ENCODE measurements at regions not wholly inside any gene's neighbourhood (a gene's known extent, or its start where the extent isn't known, plus 50 kb on each side); places are given as distances from the start of the nearest gene placed in this dataset.

DNA sequence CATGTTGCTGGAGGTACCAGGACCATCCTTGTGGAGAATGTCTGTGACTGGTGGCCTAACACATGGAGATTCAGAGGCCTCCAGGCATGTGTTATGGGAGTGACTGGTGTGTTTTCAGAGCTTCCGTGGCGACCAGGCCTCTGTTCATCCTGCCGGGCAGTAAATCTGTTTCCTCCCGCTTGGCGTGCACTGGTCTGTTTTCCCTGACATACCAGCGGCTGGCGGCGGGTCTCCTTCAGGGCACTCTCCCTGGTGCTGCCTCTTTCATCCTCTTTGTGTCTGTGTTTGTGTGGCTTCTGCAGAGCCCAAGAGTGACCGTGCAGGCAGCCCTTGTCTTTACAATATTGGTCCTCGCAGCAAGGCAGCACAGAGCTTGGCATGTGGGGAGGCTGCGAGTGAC lies 385.1 kb upstream of the MKI67 start:
- H3K9me3 Mint-ChIP-seq, result peaks cover 0 to 8% (median 3%) of the 10 kb centered on the region in 11 donors
- Histone ChIP-seq H3K9me3 (ENCODE audit: control insufficient read depth in 2 of 3, low read length in 3 of 3) (peaks cover 0 to 4% (median 0%) of the 10 kb centered on the region in 3 experiments), H3K27me3 (ENCODE audit: control insufficient read depth in 2 of 2, insufficient read depth in 2 of 2, low read length in 2 of 2) (no peaks in the 10 kb centered on the region), H3K4me1 (ENCODE audit: control insufficient read depth in 2 of 2, insufficient read depth in 2 of 2, low read length in 2 of 2) (no peaks in the 10 kb centered on the region), H3K4me3 (ENCODE audit: low read length) (no peak overlapping the region), H3K27ac (ENCODE audit: low read depth, low read length) (no peak overlapping the region), H3K36me3 (ENCODE audit: control insufficient read depth in 2 of 3, insufficient read depth in 3 of 3, low read length in 3 of 3) (no peaks in the 10 kb centered on the region)
- no peak overlapping the region for H3K4me3 Mint-ChIP-seq
- no peak overlapping the region for H3K27ac Mint-ChIP-seq
- ATAC-seq (no peak), DNase-seq (no peak)
- peaks cover 0 to 1% (median 0%) of the 10 kb centered on the region in 7 donors for H3K4me1 Mint-ChIP-seq
- ChIA-PET POLR2A (no interaction called here), CTCF (no interaction called here)
- intact Hi-C loops (cut with micrococcal nuclease), result no loop called here
- peaks cover 0 to 24% (median 5%) of the 10 kb centered on the region in 5 donors for H3K27me3 Mint-ChIP-seq
- no peaks in the 10 kb centered on the region for H3K36me3 Mint-ChIP-seq

DNA sequence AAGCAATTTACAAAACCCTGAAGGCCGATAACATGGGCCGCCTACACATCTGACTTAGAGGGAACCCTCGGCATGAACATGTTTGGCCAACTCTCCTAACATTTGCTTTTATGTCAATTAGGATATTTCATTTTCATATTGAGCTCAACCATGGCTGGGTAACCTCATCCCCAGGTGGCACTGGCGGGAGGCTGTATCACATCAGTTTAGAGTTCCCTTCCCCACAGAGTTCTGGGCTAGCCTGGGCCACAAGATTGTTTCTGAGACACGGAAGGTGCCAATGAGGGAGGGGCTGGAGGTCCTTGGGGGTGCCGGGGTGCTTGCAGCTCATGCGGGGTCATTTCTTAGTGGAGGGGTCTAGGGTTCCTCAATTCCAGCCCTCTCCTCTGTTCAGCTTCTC lies 386.5 kb upstream of the MKI67 start:
- Mint-ChIP-seq H3K36me3 (no peaks in the 10 kb centered on the region), H3K27ac (no peak overlapping the region), H3K9me3 (peaks cover 0 to 6% (median 0%) of the 10 kb centered on the region in 11 donors), H3K4me3 (no peak overlapping the region), H3K4me1 (no peaks in the 10 kb centered on the region), H3K27me3 (peaks cover 0 to 27% (median 5%) of the 10 kb centered on the region in 5 donors)
- Histone ChIP-seq H3K27me3 (ENCODE audit: control insufficient read depth in 2 of 2, insufficient read depth in 2 of 2, low read length in 2 of 2) (no peaks in the 10 kb centered on the region), H3K4me3 (ENCODE audit: low read length) (no peak overlapping the region), H3K36me3 (ENCODE audit: control insufficient read depth in 2 of 3, insufficient read depth in 3 of 3, low read length in 3 of 3) (no peaks in the 10 kb centered on the region), H3K9me3 (ENCODE audit: control insufficient read depth in 2 of 3, low read length in 3 of 3) (peaks cover 0 to 4% (median 0%) of the 10 kb centered on the region in 3 experiments), H3K27ac (ENCODE audit: low read depth, low read length) (no peak overlapping the region), H3K4me1 (ENCODE audit: control insufficient read depth in 2 of 2, insufficient read depth in 2 of 2, low read length in 2 of 2) (no peaks in the 10 kb centered on the region)
- ChIA-PET CTCF (interaction anchor here (0.6 kb wide), 1 partner anchor 15 kb away, joined by 3 read pairs; no protein-coding TSS in a partner anchor), POLR2A (no interaction called here)
- intact Hi-C loops (cut with micrococcal nuclease), result no loop called here
- ATAC-seq (no peak), DNase-seq (no peak)

DNA sequence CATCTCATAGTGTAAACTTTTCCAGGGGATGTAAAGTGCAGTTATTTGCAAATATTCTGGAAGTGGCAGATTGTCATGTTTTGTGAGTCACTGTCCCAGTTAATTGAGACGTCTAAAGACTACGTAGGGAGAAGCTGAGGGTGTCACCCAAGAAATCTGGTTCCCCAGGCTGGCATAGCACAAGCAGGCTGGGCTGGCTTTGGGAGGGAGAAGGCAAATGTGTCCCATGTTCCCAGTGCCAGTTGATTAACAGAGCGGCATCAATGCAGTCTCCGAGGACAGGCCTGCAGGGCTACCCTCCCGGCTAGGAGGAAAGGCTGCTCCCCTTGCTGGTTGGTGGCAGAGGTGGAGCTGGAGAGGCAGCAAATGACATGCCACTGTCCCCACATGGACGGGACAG lies 388.3 kb upstream of the MKI67 start:
- ChIA-PET POLR2A (no interaction called here), CTCF (no interaction called here)
- Mint-ChIP-seq H3K4me1 (no peaks in the 10 kb centered on the region), H3K9me3 (no peaks in the 10 kb centered on the region), H3K4me3 (no peak overlapping the region), H3K27ac (no peak overlapping the region), H3K27me3 (peaks cover 0 to 22% (median 5%) of the 10 kb centered on the region in 5 donors), H3K36me3 (no peaks in the 10 kb centered on the region)
- ATAC-seq, result no peak
- Histone ChIP-seq H3K4me3 (ENCODE audit: low read length) (no peak overlapping the region), H3K9me3 (ENCODE audit: control insufficient read depth in 2 of 3, low read length in 3 of 3) (no peaks in the 10 kb centered on the region), H3K4me1 (ENCODE audit: control insufficient read depth in 2 of 2, insufficient read depth in 2 of 2, low read length in 2 of 2) (no peaks in the 10 kb centered on the region), H3K36me3 (ENCODE audit: control insufficient read depth in 2 of 3, insufficient read depth in 3 of 3, low read length in 3 of 3) (no peaks in the 10 kb centered on the region), H3K27me3 (ENCODE audit: control insufficient read depth in 2 of 2, insufficient read depth in 2 of 2, low read length in 2 of 2) (no peaks in the 10 kb centered on the region), H3K27ac (ENCODE audit: low read depth, low read length) (no peak overlapping the region)
- intact Hi-C loops (cut with micrococcal nuclease), result no loop called here
- no peak for DNase-seq

DNA sequence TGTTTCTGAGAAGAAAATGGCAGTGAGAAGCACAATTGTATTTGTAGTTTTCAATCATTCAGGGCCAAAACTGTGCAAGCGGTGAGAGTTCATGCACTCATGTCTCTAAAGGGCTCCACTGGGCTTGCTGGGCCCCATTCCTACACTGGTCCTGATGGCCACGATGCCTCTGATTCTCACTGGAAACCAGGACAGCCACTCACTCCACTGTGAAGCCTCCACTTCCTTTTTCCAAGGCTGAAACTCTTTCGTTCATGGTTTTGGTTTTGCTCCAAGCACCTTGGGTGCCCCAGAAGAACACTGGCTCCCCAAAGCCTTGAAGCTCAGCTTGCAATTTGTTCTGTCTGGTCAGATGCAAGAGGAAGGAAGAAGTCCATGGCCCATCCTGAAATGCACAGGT lies 390.0 kb upstream of the MKI67 start:
- no peak for ATAC-seq
- no peak overlapping the region for H3K27ac ChIP-seq (ENCODE audit: low read depth, low read length)
- H3K9me3 ChIP-seq (ENCODE audit: control insufficient read depth in 2 of 3, low read length in 3 of 3), result no peaks in the 10 kb centered on the region
- H3K4me3 Mint-ChIP-seq, result no peak overlapping the region
- intact Hi-C loops (cut with micrococcal nuclease), result no loop called here
- H3K4me1 ChIP-seq (ENCODE audit: control insufficient read depth in 2 of 2, insufficient read depth in 2 of 2, low read length in 2 of 2), result no peaks in the 10 kb centered on the region
- no peak for DNase-seq
- peaks cover 0 to 32% (median 5%) of the 10 kb centered on the region in 5 donors for H3K27me3 Mint-ChIP-seq
- ChIA-PET POLR2A (no interaction called here), CTCF (no interaction called here)
- H3K27me3 ChIP-seq (ENCODE audit: control insufficient read depth in 2 of 2, insufficient read depth in 2 of 2, low read length in 2 of 2), result no peaks in the 10 kb centered on the region
- H3K4me1 Mint-ChIP-seq, result no peaks in the 10 kb centered on the region
- H3K9me3 Mint-ChIP-seq, result peaks cover 0 to 5% (median 0%) of the 10 kb centered on the region in 11 donors
- no peaks in the 10 kb centered on the region for H3K36me3 Mint-ChIP-seq
- no peak overlapping the region for H3K27ac Mint-ChIP-seq
- H3K36me3 ChIP-seq (ENCODE audit: control insufficient read depth in 2 of 3, insufficient read depth in 3 of 3, low read length in 3 of 3), result no peaks in the 10 kb centered on the region
- no peak overlapping the region for H3K4me3 ChIP-seq (ENCODE audit: low read length)

DNA sequence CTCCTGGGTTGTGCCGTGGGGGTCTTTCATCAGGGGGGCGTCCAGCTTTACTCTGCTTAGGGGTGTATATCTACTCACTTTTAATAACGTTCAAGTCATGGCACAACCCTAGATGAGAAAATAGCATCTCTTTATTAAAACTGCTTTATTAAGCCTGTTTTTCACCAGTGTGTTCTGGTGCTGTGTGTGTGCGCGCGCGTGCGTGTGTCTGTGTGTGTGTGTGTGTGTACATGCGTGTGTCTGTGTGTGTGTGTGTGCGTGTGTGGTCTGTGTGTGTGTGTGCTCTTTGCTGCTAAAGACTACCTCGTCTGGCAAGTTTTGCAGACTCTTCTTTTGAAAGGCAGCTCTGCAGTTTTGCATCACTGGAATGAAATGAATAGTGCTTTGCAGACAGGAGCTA lies 390.9 kb upstream of the MKI67 start:
- CTCF ChIA-PET, result no interaction called here

DNA sequence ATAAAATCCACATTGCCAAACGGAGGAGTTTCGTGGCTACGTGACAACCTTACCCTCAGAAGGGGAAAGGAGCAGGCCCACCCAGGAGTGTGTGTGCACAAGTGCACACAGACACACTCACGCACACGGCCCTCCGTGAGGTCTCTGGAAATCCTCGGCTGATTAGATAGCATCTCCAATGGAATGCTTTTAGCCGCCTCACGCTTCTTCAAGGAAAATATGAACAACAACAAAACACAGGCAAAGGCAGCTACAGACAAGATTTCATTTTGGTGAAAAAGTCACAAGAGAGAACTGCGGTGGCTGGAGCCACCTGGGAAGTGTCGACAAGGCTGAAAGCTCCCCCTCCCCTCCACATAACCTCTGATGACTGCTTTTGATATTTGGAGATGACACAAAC lies 391.8 kb upstream of the MKI67 start:
- Mint-ChIP-seq H3K4me1 (peaks cover 0 to under 1% (median 0%) of the 10 kb centered on the region in 7 donors), H3K27ac (no peak overlapping the region), H3K4me3 (no peak overlapping the region), H3K9me3 (peaks cover 0 to 5% (median 0%) of the 10 kb centered on the region in 11 donors), H3K36me3 (no peaks in the 10 kb centered on the region), H3K27me3 (peaks cover 0 to 37% (median 5%) of the 10 kb centered on the region in 5 donors)
- Histone ChIP-seq H3K36me3 (ENCODE audit: control insufficient read depth in 2 of 3, insufficient read depth in 3 of 3, low read length in 3 of 3) (no peaks in the 10 kb centered on the region), H3K27me3 (ENCODE audit: control insufficient read depth in 2 of 2, insufficient read depth in 2 of 2, low read length in 2 of 2) (no peaks in the 10 kb centered on the region), H3K27ac (ENCODE audit: low read depth, low read length) (no peak overlapping the region), H3K9me3 (ENCODE audit: control insufficient read depth in 2 of 3, low read length in 3 of 3) (no peaks in the 10 kb centered on the region), H3K4me1 (ENCODE audit: control insufficient read depth in 2 of 2, insufficient read depth in 2 of 2, low read length in 2 of 2) (no peaks in the 10 kb centered on the region), H3K4me3 (ENCODE audit: low read length) (no peak overlapping the region)
- ATAC-seq (no peak), DNase-seq (no peak)
- intact Hi-C loops (cut with micrococcal nuclease), result no loop called here
- POLR2A ChIA-PET, result no interaction called here
- CTCF ChIA-PET, result no interaction called here

More for the DNA sequence above, 390.9 kb upstream of the MKI67 start:
- Mint-ChIP-seq H3K27ac (no peak overlapping the region), H3K4me3 (no peak overlapping the region), H3K36me3 (no peaks in the 10 kb centered on the region), H3K27me3 (peaks cover 0 to 29% (median 4%) of the 10 kb centered on the region in 5 donors), H3K9me3 (peaks cover 0 to 5% (median 0%) of the 10 kb centered on the region in 11 donors), H3K4me1 (no peaks in the 10 kb centered on the region)
- POLR2A ChIA-PET, result no interaction called here
- intact Hi-C loops (cut with micrococcal nuclease), result no loop called here
- ATAC-seq (no peak), DNase-seq (no peak)
- Histone ChIP-seq H3K4me3 (ENCODE audit: low read length) (no peak overlapping the region), H3K4me1 (ENCODE audit: control insufficient read depth in 2 of 2, insufficient read depth in 2 of 2, low read length in 2 of 2) (no peaks in the 10 kb centered on the region), H3K36me3 (ENCODE audit: control insufficient read depth in 2 of 3, insufficient read depth in 3 of 3, low read length in 3 of 3) (no peaks in the 10 kb centered on the region), H3K27me3 (ENCODE audit: control insufficient read depth in 2 of 2, insufficient read depth in 2 of 2, low read length in 2 of 2) (no peaks in the 10 kb centered on the region), H3K27ac (ENCODE audit: low read depth, low read length) (no peak overlapping the region), H3K9me3 (ENCODE audit: control insufficient read depth in 2 of 3, low read length in 3 of 3) (no peaks in the 10 kb centered on the region)

DNA sequence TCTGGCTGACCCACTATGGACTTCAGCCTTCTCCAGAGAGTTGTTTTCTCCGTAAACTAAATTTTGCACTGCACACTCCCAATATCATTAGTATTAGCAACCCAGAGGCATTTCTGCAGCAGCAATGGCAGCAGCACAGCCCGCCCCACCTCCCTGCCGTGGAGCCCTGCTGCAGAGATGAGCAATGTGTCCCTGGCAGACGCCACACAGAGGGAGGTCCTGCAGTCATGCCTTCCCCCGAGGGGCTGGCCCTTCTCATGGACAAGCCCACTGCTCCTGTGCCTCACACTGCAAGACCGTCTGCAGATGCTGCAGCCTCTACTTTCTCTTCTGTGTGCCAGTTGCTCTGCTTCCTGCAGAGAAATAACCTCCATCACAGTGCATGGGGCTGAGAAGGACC lies 393.4 kb upstream of the MKI67 start:
- H3K4me1 ChIP-seq (ENCODE audit: control insufficient read depth in 2 of 2, insufficient read depth in 2 of 2, low read length in 2 of 2), result no peaks in the 10 kb centered on the region
- no peaks in the 10 kb centered on the region for H3K9me3 ChIP-seq (ENCODE audit: control insufficient read depth in 2 of 3, low read length in 3 of 3)
- no peak for ATAC-seq
- no peaks in the 10 kb centered on the region for H3K27me3 ChIP-seq (ENCODE audit: control insufficient read depth in 2 of 2, insufficient read depth in 2 of 2, low read length in 2 of 2)
- ChIA-PET POLR2A (no interaction called here), CTCF (no interaction called here)
- intact Hi-C loops (cut with micrococcal nuclease), result no loop called here
- H3K27ac ChIP-seq (ENCODE audit: low read depth, low read length), result no peak overlapping the region
- peaks cover 0 to 40% (median 8%) of the 10 kb centered on the region in 5 donors for H3K27me3 Mint-ChIP-seq
- no peak overlapping the region for H3K4me3 Mint-ChIP-seq
- H3K4me3 ChIP-seq (ENCODE audit: low read length), result no peak overlapping the region
- H3K27ac Mint-ChIP-seq, result no peak overlapping the region
- DNase-seq, result no peak
- H3K4me1 Mint-ChIP-seq, result peaks cover 0 to 2% (median 0%) of the 10 kb centered on the region in 7 donors
- H3K9me3 Mint-ChIP-seq, result peaks cover 0 to 5% (median 0%) of the 10 kb centered on the region in 11 donors
- H3K36me3 ChIP-seq (ENCODE audit: control insufficient read depth in 2 of 3, insufficient read depth in 3 of 3, low read length in 3 of 3), result no peaks in the 10 kb centered on the region
- no peaks in the 10 kb centered on the region for H3K36me3 Mint-ChIP-seq
